ENCODE measurements at regions not wholly inside any gene's neighbourhood (a gene's known extent, or its start where the extent isn't known, plus 50 kb on each side); places are given as distances from the start of the nearest gene placed in this dataset.
"Not testable (repeated sequence)": the region's sequence is repeated elsewhere in the genome, so short reads cannot be mapped to it uniquely, and the experiment has no call there.

DNA sequence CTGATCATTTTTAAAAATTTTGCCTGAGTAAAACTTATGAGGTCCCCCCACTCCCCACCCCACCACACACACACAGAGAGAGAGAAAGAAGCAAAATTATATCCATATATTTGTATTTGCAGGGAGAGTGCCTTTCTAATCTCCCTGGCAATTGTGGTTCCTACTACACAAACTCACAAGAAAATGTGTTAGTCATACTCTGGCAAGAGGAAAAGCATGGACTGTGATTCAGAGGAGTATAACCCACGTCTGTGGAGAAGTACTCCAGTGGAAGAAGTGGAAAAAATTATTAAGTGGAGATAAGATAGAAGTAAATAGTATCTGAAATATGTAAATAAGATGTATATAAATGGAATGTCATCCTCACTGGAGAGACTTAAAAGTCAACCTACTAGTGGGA is 114.0 kb downstream of the DSEL start:
- TF ChIP-seq, protein P1, sequence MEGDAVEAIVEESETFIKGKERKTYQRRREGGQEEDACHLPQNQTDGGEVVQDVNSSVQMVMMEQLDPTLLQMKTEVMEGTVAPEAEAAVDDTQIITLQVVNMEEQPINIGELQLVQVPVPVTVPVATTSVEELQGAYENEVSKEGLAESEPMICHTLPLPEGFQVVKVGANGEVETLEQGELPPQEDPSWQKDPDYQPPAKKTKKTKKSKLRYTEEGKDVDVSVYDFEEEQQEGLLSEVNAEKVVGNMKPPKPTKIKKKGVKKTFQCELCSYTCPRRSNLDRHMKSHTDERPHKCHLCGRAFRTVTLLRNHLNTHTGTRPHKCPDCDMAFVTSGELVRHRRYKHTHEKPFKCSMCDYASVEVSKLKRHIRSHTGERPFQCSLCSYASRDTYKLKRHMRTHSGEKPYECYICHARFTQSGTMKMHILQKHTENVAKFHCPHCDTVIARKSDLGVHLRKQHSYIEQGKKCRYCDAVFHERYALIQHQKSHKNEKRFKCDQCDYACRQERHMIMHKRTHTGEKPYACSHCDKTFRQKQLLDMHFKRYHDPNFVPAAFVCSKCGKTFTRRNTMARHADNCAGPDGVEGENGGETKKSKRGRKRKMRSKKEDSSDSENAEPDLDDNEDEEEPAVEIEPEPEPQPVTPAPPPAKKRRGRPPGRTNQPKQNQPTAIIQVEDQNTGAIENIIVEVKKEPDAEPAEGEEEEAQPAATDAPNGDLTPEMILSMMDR (IDR thresholded peaks at IDR 0.05) = no peak

DNA sequence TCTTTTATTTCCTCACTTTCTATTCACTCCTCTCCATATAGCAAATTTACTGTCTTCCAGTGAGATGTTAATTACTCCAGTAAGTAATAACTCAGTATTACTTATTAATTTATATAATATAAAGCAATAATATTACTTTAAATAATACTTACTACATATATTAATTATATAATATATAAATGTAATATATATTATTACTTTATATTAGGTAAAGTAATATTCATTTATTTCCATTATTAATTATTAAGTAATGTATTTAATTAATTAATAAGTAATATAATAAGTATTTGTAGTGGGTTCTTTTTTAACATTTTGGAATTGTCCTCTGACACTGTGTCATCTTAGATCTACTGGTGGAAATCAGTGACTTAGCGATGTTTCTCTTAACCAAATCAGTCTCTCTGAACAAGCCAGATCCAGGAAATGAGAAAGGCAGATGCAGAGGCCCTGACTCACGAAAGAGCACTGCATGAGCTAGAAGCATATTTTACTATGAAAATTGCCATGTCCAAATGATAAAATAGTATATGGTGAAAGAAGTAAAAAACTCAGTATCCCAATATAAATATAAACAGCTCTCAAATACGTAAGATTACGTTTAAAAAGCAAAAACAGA is 115.9 kb downstream of the DSEL start:
- H3K36me3 ChIP-seq = no peaks in the 10 kb centered on the region
- no peaks in the 10 kb centered on the region for H3K9me3 ChIP-seq
- no peaks in the 10 kb centered on the region for H3K4me1 ChIP-seq (ENCODE audit: control insufficient read depth in 1 of 2, insufficient read depth in 1 of 2, low read depth in 1 of 2, low read length in 1 of 2)
- H3K27me3 ChIP-seq = no peaks in the 10 kb centered on the region
- no peak overlapping the region for H3K4me3 ChIP-seq (ENCODE audit: low read depth in 1 of 2, low read length in 1 of 2)
- TF ChIP-seq, protein P1 (IDR thresholded peaks at IDR 0.05) = no peak
- H3K27ac ChIP-seq = no peak overlapping the region

More for the DNA sequence above, 114.0 kb downstream of the DSEL start:
- Histone ChIP-seq H3K4me3 (ENCODE audit: low read depth in 1 of 2, low read length in 1 of 2) (no peak overlapping the region), H3K9me3 (no peaks in the 10 kb centered on the region), H3K36me3 (no peaks in the 10 kb centered on the region), H3K27me3 (no peaks in the 10 kb centered on the region), H3K4me1 (ENCODE audit: control insufficient read depth in 1 of 2, insufficient read depth in 1 of 2, low read depth in 1 of 2, low read length in 1 of 2) (no peaks in the 10 kb centered on the region), H3K27ac (no peak overlapping the region)

DNA sequence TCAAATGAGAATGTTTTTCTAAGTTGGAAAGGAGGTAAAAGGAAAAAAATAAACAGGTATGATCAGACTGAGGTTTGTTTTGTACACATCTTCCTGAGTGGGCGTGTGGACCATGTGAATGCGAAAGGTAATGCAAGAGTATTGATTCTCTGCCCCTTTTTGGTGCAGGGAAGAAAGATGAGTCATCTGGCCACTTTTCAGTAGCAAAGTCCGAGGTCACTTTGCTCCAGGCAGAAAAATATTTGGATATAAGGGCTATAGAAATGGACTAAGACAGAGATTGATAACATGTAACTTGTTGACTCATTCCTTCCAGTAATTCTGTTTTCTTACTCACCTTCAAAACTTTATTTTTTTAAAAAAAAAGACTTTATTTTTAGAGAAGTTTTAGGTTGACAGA is 130.5 kb downstream of the DSEL start:
- Histone ChIP-seq H3K4me1 (ENCODE audit: control insufficient read depth in 1 of 2, insufficient read depth in 1 of 2, low read depth in 1 of 2, low read length in 1 of 2) (no peaks in the 10 kb centered on the region), H3K36me3 (no peaks in the 10 kb centered on the region), H3K27me3 (no peaks in the 10 kb centered on the region), H3K27ac (no peak overlapping the region), H3K9me3 (no peaks in the 10 kb centered on the region), H3K4me3 (ENCODE audit: low read depth in 1 of 2, low read length in 1 of 2) (no peak overlapping the region)
- TF ChIP-seq, protein P1 (IDR thresholded peaks at IDR 0.05) = no peak

DNA sequence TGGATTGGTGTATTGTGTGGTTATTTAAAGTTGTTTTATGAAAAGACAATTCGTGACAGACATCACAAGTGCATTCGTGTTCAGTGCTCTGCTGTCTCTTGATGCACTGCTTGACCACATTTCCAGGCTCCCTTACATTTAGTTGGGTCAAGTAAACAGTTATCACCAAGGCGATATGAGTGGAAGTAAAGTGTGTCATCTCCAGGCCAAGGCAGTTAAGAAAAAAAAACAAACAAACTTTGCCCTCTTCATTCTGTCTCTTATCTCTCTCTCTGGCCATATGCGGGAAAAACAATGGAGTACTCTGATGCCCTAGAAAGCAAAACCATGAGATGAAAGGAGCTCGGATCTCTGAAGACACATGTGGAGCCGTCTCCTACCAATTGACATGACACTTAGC is 131.1 kb downstream of the DSEL start:
- no peaks in the 10 kb centered on the region for H3K4me1 ChIP-seq (ENCODE audit: control insufficient read depth in 1 of 2, insufficient read depth in 1 of 2, low read depth in 1 of 2, low read length in 1 of 2)
- TF ChIP-seq, protein P1 (IDR thresholded peaks at IDR 0.05) = no peak
- no peak overlapping the region for H3K4me3 ChIP-seq (ENCODE audit: low read depth in 1 of 2, low read length in 1 of 2)
- H3K9me3 ChIP-seq = no peaks in the 10 kb centered on the region
- no peak overlapping the region for H3K27ac ChIP-seq
- no peaks in the 10 kb centered on the region for H3K36me3 ChIP-seq
- no peaks in the 10 kb centered on the region for H3K27me3 ChIP-seq

DNA sequence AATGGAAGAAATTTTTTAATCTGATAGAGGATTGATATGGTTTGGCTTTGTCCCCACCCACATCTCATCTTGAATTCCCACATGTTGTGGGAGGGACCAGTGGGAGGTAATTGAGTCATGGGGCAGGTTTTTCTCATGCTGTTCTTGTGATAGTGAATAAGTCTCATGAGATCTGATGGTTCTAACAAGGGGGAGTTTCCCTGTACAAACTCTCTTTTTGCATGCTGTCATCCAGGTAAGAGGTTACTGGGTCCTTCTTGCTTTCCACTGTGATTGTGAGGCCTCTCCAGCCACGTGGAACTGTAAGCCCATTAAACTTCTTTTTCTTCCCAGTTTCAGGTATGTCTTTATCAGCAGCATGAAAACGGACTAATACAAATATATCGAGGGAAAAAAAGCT is 132.5 kb downstream of the DSEL start:
- H3K27ac ChIP-seq; H3K27me3 ChIP-seq; H3K9me3 ChIP-seq; H3K4me1 ChIP-seq (ENCODE audit: control insufficient read depth in 1 of 2, insufficient read depth in 1 of 2, low read depth in 1 of 2, low read length in 1 of 2); H3K36me3 ChIP-seq; H3K4me3 ChIP-seq (ENCODE audit: low read depth in 1 of 2, low read length in 1 of 2): not testable (repeated sequence)

DNA sequence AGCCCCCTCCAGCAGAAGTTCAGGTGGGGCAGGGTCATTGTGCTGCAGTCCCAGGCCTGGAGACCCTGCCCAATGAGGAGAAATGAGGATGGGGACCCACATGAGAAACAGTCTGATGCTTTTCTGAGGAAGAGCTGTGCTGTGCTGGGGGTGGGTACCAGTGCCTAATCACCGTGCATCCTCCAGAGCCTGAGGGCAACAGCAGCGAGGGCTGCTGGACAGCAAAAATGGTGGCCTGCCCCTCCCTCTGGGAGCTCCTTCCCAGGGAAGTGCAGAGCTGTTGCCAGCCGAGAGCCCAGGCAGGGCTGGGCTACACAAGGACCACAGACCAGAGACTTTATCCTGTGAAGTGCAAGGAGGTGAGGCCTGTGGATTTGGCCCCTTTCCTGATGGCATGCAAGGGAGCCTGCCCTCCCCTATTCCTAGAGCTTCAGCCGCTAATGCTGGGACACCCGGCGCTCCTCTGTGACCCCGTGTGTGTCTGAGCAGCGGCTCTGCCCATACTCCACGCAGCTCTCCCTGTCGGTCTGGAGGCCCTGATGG is 134.8 kb downstream of the DSEL start:
- no peaks in the 10 kb centered on the region for H3K9me3 ChIP-seq
- H3K27me3 ChIP-seq = no peaks in the 10 kb centered on the region
- no peak overlapping the region for H3K27ac ChIP-seq
- no peaks in the 10 kb centered on the region for H3K36me3 ChIP-seq
- TF ChIP-seq, protein P1 (IDR thresholded peaks at IDR 0.05) = no peak
- H3K4me1 ChIP-seq (ENCODE audit: control insufficient read depth in 1 of 2, insufficient read depth in 1 of 2, low read depth in 1 of 2, low read length in 1 of 2) = no peaks in the 10 kb centered on the region
- no peak overlapping the region for H3K4me3 ChIP-seq (ENCODE audit: low read depth in 1 of 2, low read length in 1 of 2)

All from neutrophil (primary cell).